Thyroid gland (tissue), 4 donors: ENCODE measurements at regions not wholly inside any gene's neighbourhood (a gene's known extent, or its start where the extent isn't known, plus 50 kb on each side); places are given as distances from the start of the nearest gene placed in this dataset.

ENCODE experiments used
- DNase-seq, 2 donors: peaks; one replicate each; pipeline ENCODE4 v3.0.0-alpha.2; 2019
- H3K27ac ChIP-seq, 3 donors: fragments of 200-600 bp; sonication (generic); 1 replicate in 2 of 3; 2 replicates in 1 of 3; pipeline ENCODE4 v1.5.1; 2016 to 2019; ENCODE audit warnings: mild to moderate bottlenecking in 1 of 3, moderate library complexity in 1 of 3
- H3K27me3 ChIP-seq: fragments of 200-600 bp; sonication (generic); one replicate; pipeline ENCODE4 v1.5.1; 2019
- H3K36me3 ChIP-seq, 2 donors: fragments of 200-600 bp; sonication (generic); one replicate each; pipeline ENCODE4 v1.5.1; 2016 to 2019
- H3K4me1 ChIP-seq, 2 donors: fragments of 200-600 bp; sonication (generic); one replicate each; pipeline ENCODE4 v1.5.1; 2017 to 2019
- H3K4me3 ChIP-seq, 3 donors: fragments of 200-600 bp; sonication (generic); replicated peaks in 1 of 3; 1 replicate in 2 of 3; 2 replicates in 1 of 3; pipeline ENCODE4 v1.5.1; 2016; ENCODE audit warnings: mild to moderate bottlenecking in 1 of 3
- H3K9me3 ChIP-seq: fragments of 200-600 bp; sonication (generic); one replicate; pipeline ENCODE4 v1.5.1; 2017
- POLR2A ChIP-seq, 2 donors: fragments of 450-650 bp; IDR thresholded peaks; one replicate each; pipeline ENCODE4 v1.6.1; 2017; ENCODE audit warnings: antibody characterized with exemption in 2 of 2, mild to moderate bottlenecking in 2 of 2, moderate library complexity in 1 of 2
- WGBS, 2 donors: methylation state at CpG; one replicate each; pipeline ENCODE4 v1.1.5; 2017; 5-methylcytosine and 5-hydroxymethylcytosine counted together
- intact Hi-C: fragments of 100-400 bp; cut with DNase I; formaldehyde crosslinking; loops from one replicate; pipeline ENCODE4 v1.15.1; 2023
- TF ChIP-seq, protein P1 (sequence below), 6 experiments: fragments of 200-600 bp in 3 of 6; fragments of 450-650 bp in 3 of 6; sonication (generic) in 3 of 6; IDR thresholded peaks; one replicate each; pipeline ENCODE4 v1.5.1; 2016 to 2019; ENCODE audit warnings: antibody characterized with exemption in 6 of 6, mild to moderate bottlenecking in 2 of 6, inconsistent platforms in 1 of 6, moderate library complexity in 1 of 6

DNA sequence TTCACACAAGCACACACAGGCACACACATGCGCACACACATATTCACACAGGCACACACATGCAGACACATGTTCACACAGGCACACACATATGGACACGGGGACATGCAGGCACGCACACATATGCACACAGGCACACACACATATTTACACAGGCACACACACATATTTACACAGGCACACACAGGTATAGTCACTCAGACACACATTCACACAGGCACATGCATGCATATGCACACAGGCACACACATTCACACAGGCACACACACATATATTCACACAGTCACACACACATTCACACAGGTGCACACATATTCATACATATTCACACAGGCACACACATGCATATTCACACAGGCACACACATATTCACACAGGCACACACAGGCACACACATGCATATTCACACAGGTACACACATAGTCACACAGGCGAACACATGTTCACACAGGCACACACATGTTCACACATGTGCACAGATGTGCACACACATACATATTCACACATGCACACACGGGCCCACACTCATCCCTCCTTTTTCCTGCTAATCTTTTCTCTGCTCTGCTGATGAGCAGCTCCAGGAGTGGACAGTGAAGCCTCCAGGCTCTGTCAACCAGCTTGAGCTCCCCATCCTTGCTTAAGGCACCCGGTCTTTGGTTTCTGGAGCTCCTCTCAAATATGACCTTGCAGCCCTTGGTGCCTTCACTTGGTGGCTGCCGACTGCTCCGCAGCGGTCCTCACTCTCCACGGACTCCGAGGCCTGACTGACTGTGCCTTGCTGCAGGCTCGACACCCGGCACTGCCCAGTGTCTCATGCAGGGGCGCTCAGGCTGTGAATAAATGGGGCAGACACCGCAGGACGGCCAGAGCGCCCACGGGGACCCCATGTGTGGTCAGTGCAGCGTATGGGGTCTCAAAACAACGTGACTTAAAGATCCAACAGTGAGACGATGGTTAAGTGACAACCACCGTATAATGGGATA is 581.2 kb upstream of the MGMT start:
- Histone ChIP-seq H3K9me3 (no peaks in the 10 kb centered on the region), H3K36me3 (no peaks in the 10 kb centered on the region), H3K4me1 (no peaks in the 10 kb centered on the region), H3K27ac (no peak overlapping the region), H3K4me3 (no peak overlapping the region), H3K27me3 (no peaks in the 10 kb centered on the region)
- intact Hi-C loops: no loop called here
- no peak for DNase-seq
- WGBS, 2 donors: 90 to 92% methylated on average over 22 of the region's 22 CpGs
- TF ChIP-seq POLR2A (IDR thresholded peaks at IDR 0.05): no peak
- TF ChIP-seq, protein P1, sequence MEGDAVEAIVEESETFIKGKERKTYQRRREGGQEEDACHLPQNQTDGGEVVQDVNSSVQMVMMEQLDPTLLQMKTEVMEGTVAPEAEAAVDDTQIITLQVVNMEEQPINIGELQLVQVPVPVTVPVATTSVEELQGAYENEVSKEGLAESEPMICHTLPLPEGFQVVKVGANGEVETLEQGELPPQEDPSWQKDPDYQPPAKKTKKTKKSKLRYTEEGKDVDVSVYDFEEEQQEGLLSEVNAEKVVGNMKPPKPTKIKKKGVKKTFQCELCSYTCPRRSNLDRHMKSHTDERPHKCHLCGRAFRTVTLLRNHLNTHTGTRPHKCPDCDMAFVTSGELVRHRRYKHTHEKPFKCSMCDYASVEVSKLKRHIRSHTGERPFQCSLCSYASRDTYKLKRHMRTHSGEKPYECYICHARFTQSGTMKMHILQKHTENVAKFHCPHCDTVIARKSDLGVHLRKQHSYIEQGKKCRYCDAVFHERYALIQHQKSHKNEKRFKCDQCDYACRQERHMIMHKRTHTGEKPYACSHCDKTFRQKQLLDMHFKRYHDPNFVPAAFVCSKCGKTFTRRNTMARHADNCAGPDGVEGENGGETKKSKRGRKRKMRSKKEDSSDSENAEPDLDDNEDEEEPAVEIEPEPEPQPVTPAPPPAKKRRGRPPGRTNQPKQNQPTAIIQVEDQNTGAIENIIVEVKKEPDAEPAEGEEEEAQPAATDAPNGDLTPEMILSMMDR (IDR thresholded peaks at IDR 0.05): no peak

DNA sequence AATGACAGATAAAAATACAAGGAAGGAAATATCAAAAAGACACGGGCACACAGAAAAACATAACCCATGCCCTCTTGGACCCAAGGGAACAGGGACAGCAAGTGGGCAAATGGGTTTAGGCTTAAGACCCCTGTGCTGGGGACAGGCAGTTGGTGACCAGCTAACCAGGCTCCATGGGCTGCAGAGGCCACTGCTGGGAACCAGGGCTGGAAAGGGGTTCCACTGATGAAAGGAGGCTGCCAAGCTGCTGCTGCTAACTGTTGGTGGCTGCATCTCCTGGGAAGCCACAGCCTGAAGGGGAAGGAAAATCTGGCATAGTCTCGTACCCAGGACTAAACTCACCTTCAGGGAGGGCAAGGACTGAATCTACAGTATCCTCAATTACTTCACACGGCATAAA is 579.2 kb upstream of the MGMT start:
- Histone ChIP-seq H3K36me3 (no peaks in the 10 kb centered on the region), H3K27ac (no peak overlapping the region), H3K4me1 (no peaks in the 10 kb centered on the region), H3K4me3 (no peak overlapping the region), H3K27me3 (no peaks in the 10 kb centered on the region), H3K9me3 (no peaks in the 10 kb centered on the region)
- intact Hi-C loops: no loop called here
- 86 to 96% methylated on average over 3 of the region's 3 CpGs for WGBS, 2 donors
- TF ChIP-seq, protein P1 (IDR thresholded peaks at IDR 0.05): no peak
- TF ChIP-seq POLR2A (IDR thresholded peaks at IDR 0.05): no peak
- no peak for DNase-seq

DNA sequence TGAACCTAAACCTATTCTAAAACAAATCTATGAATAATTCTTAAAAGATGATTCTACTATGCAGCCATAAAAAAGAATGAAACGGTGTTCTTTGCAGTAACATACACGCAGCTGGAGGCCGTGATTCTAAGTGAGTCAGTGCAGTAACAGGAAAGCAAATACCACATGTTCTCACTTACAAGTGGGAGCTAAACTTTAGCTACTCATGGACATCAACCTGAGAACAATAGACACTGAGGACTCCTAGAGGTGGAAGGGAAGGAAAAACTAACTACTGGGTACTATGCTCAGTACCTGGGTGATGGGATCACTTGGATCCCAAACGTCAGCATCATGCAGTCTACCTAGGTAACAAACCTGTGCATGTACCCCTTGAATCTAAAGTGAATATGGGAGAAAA is 575.0 kb upstream of the MGMT start:
- 92% methylated on average over 4 of the region's 4 CpGs for WGBS, 2 donors
- Histone ChIP-seq H3K4me3 (no peak overlapping the region), H3K9me3 (no peaks in the 10 kb centered on the region), H3K27ac (no peak overlapping the region), H3K27me3 (no peaks in the 10 kb centered on the region), H3K36me3 (no peaks in the 10 kb centered on the region), H3K4me1 (peaks cover 0 to under 1% of the 10 kb centered on the region in 2 donors)
- intact Hi-C loops: no loop called here
- DNase-seq: no peak
- TF ChIP-seq, protein P1 (IDR thresholded peaks at IDR 0.05): no peak
- no peak for TF ChIP-seq POLR2A (IDR thresholded peaks at IDR 0.05)

DNA sequence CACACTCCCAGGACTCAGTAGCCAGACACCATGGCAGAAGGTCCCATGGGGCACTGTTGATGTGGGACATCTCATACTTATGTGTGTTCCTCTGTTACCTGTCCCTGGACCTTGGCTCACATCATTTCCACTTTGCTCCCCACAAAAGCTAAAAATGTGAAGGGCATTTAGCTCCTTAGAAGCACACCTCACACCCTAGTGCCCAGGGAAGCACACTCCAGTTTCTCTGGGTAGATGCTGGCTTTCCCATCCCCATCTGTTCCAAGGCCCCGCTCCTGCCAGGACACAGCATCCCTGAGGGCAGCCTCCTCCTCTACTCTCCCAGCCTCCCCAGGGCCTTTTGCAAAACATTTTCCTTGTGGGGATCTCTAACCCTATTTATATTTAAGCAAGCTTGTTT is 572.4 kb upstream of the MGMT start:
- intact Hi-C loops: no loop called here
- Histone ChIP-seq H3K9me3 (no peaks in the 10 kb centered on the region), H3K4me3 (no peak overlapping the region), H3K36me3 (no peaks in the 10 kb centered on the region), H3K27me3 (no peaks in the 10 kb centered on the region), H3K27ac (no peak overlapping the region), H3K4me1 (peaks cover 17% of the 10 kb centered on the region in 2 donors)
- TF ChIP-seq, protein P1 (IDR thresholded peaks at IDR 0.05): no peak
- no peak for TF ChIP-seq POLR2A (IDR thresholded peaks at IDR 0.05)
- 41 to 42% methylated on average over 1 of the region's 1 CpG for WGBS, 2 donors
- no peak for DNase-seq

DNA sequence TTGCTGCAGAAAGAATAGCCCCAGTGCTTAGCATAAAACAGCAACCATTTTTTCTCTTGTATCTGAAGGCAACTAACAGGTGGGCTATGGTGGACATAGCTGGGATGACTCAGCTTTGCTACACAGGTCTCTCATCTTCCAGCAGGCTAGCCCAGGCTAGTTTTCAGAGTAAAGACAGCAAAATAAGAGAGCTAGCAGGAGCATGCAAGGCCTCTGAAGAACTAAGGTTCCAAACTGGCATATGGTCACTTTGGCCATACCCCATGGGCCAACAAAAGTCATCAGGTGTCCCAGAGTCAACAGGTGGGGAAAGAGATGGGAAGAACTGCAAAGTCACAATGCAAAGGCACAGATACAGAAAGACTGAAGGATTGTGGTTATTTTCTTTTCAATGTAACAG is 571.6 kb upstream of the MGMT start:
- Histone ChIP-seq H3K4me3 (no peak overlapping the region), H3K27me3 (no peaks in the 10 kb centered on the region), H3K36me3 (no peaks in the 10 kb centered on the region), H3K27ac (no peak overlapping the region), H3K4me1 (peaks cover 17% of the 10 kb centered on the region in 2 donors), H3K9me3 (no peaks in the 10 kb centered on the region)
- TF ChIP-seq, protein P1 (IDR thresholded peaks at IDR 0.05): no peak
- no peak for TF ChIP-seq POLR2A (IDR thresholded peaks at IDR 0.05)
- intact Hi-C loops: no loop called here
- no peak for DNase-seq
